HG03175 (cell line): ENCODE measurements at regions not wholly inside any gene's neighbourhood (a gene's known extent, or its start where the extent isn't known, plus 50 kb on each side); places are given as distances from the start of the nearest gene placed in this dataset.
"Not testable (repeated sequence)": the region's sequence is repeated elsewhere in the genome, so short reads cannot be mapped to it uniquely, and the experiment has no call there.

Experiments
- ATAC-seq: cut with Tn5 transposase; IDR thresholded peaks from one replicate; pipeline ENCODE4 v1.9.1; 2021; ENCODE audit warnings: mild to moderate bottlenecking, moderate library complexity; ENCODE audit not compliant: unreplicated experiment

DNA sequence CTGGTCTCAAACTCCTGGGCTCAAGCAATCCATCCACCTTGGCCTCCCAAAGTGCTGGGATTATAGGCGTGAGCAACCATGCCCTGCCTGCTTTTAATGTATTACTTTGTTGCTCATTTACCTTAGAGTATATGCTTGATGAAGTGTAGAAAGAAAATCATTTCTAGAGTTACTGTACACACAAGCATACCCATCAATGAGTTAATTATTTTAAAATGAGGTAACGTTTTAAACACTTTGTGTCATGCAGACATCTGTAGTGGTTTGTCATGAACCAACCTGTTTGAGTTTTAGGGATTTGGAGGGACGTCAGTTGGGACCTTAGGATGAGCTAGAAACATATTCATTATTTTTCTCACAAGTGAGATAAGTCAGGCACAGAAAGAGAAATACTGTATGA lies 332.4 kb upstream of the IGF1R start:
- no peak for ATAC-seq

DNA sequence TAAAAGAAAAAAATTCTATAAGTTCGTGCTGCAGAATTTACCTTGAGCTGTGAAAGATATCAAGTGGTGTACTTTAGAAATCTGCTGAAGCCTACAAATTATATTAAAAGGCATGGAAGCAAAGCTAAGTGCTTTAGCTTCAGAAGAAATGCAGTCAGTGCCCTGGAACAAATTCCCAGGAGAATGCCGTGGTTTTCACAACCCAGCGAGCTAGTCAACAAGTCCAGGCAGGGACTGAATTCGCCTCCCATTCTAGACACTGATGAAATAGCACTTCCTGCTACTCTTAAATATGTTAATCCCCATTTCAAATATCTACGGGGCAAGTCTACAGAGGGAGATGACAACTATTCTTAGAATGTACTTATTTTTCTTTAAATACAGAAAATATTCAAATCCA lies 326.4 kb upstream of the IGF1R start:
- no peak for ATAC-seq

DNA sequence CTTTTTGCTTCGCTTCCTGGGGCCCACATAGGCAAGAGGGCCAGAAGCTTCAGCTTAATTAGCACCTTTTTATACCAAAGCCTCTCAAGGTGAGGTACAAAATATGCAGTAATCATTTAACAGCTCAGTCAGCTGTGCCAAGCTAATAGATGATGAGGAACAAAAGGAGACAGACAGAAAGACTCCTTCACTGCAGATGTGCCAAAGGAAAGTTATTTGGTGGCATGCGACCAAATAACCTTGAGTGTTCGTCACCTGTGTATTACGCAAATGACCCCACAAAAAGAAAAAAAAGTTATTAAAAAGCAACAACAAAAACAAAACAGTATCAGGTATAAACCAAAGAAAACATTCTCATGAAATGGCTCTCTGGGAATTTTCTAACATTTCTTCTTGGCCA lies 325.8 kb upstream of the IGF1R start:
- no peak for ATAC-seq

DNA sequence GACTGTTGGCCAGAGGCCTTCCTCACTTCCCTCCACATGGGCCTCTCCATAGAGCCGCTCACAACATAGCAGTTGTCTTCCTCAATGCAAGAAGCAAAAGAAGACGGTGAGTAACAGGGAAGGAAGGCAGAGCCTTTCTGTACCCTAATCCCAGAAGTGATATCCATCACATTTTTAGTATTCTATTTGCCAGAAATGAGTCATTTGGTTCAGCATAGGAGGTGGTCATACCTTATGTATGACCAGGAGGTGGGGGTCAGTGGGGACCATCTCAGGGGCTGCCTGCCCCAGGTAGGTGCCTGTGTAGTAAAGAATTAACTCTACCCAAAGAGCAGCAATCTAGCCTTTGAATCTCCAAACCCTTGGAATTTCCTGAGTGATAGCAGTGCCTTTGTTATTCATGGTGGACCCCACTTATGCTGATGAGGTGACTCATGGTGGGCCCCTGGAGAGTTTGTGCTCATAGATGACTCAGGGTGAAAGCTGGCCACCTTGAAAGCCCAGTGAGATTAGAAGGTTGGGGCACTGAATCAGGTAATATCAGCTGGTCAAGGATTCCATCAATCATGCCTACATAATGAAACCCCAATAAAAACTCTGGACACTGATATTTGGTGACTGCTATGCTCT lies 323.9 kb upstream of the IGF1R start:
- ATAC-seq, result no peak

DNA sequence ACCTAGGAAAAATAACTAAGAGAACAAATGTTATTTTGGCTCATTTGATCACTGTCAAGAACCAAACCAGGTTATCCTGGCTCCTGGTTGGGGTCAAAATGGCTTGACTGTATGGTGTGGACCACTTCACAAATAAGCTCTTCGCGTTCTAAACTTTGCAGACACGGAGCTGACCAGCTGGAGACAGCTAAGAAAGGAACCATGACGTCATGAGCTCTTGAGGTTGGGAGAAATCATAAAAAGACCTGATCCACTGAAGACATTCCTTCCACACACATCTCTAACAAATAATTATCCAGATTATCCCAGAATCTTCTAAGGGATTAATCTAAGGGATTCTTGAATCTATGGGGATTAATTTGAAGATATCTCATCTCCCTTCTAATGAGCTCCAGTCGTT lies 321.5 kb upstream of the IGF1R start:
- no peak for ATAC-seq

DNA sequence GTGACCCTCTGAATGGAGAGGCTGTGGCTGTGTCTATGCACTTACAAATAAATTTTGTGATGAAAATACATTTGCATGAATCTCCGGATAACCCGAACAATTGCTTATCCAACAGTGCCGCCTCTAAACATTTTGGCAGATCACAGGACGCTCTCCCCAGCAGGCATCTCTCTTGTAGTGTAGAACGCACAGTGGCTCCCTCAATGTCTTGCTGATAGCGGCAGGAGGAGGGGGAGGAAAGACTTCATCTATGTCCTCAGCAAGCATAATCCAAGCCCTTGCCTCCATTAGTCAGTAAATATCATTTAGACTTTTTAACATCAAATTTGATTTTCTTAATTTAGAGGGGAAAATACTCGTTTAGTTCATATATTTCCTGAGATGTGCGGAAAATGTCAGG lies 318.1 kb upstream of the IGF1R start:
- no peak for ATAC-seq

DNA sequence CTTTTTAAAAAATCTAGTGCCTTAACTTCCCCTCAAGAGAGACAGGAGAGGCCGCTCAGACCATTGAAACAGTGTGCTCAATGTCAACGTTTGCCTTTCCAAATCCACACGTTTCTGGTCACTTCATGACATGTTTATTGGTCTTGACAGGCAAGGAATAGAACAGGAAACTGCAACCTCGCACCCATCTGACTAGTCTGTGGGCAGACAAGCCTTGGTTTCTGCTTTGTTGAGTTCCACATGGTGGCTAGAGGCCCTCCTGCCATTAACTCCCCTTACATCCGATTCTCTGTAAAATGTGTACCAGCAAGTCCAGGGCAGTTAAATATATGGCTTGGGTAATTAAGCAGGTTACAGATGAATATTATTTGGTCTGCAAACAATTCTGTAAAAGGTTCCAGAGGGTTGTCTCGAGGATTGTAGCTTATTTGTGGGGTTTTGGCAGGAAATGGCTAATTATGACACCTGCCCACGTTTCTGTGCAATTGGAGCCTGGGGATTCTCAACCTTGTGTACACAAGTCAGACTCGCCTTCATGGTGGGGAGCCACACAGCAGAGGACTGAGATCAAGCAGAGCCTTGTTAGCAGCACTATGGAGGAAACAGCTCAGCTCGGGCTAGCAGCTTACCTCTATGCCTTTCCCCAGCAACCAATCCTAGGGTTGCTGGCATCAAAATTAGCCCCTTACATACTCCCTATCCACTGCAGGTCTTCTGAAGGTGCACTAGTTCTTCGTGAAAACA lies 317.5 kb upstream of the IGF1R start:
- ATAC-seq, result no peak

DNA sequence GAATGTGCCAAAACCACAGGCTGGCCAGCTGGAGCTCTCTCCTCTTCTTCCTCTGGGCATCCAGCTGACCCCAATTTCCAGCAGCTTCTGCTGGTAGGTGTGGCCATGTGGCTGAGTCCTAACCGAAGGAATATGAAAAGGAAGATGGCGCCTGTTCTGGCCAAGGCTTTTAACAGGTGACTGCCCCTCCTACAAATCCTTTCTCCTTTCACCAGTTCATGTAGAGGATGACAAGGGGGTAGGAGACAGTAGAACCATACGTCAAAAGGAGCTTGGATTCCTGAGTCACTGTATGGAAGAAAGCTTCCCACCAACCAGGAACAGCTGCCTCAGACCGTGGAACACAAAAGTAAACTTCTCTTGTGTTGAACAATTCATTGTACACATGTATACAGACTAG lies 316.7 kb upstream of the IGF1R start:
- no peak for ATAC-seq

DNA sequence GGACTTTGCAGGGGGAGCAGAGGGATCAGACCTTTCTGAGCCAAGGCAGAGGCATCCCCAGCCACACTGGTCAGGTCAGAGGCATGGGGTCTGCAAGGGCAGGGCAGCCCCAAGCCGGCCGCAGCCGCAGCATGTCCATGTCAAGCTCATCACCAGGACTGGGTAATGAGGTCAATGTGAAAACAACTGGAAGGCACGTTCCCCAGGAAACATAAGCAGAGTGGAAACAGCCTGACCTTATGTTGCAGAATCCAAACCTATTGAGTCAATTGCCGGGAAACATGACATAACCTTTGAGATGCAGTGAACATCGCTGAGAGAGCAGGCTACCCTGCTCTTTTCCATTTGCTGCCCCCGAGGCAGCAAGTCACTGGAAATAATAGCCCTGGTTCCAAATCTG lies 315.1 kb upstream of the IGF1R start:
- no peak for ATAC-seq

DNA sequence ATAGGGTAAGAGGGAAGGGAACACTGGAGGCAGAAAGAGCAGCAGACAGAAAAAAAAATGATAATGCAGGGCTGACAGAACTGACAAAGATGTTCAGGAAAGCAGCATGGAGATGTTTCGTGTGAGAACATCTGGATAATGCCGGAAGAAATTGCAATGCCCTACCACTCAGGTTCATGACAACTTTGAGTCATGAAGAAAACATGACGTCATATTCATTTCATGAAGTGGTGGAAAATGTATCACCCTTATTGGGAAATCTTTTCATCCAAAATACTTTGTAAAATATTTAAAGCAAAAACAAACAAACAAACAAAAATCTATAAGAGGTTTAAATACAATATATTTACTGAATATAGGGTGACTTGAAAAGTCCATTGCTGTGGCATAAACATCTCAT lies 305.4 kb upstream of the IGF1R start:
- ATAC-seq, result no peak

DNA sequence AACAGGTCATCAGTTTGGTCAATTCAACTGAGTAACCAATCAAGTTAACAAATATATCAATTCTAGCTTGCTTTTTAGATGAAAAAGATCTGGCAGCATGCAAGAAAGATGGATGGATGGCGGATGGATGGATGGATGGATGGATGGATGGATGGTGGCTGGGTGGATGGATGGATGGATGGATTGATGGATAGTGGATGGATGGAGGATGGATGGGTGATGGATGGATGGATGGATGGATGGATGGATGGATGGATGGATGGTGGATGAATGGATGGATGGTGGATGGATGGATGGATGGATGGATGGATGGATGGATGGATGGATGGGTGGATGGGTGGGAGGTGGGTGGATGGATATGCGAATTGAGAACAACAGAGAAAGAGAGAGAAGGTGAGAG lies 303.7 kb upstream of the IGF1R start:
- ATAC-seq, result no peak

GRCh38 chr15:98347001-98347400 lies 301.3 kb upstream of the IGF1R start:
- no peak for ATAC-seq

DNA sequence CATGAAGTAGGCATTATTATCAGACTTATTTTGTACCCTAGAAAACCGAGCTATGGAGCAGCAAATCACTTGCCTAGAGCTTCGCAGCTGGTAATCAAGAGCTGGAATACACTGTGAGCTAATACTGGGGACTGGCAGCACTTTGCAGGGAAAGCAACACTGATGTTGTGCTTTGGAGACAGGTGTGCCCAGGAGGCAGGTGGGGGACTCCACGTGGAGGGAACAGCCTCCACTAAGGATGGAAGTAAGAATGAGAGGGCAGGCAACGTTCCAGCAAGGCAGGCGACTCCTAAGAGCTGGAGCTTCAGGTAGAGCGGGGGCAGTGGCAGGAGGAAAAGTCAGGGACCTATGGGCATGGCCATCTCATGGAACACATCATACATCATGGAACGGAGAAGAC lies 300.5 kb upstream of the IGF1R start:
- ATAC-seq, result no peak

DNA sequence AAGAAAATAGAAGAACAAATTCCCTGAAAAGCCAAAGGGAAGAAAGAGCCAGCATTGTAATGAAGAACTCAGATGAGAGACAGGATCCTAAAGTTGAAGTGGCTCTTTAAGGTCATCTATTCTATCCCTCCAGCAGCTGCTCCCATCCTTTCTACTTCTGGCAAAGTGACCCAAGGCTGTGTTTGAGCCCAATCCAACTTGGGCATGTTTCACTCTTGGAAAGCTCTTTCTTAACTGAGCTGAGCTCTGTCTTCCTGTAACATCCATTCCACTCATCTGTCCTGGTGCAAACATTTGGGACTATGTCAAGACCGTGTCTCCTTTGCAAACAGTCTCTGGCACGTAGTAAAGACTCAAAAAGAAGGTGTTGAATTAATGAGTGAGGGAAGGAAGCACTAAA lies 298.1 kb upstream of the IGF1R start:
- ATAC-seq, result no peak

DNA sequence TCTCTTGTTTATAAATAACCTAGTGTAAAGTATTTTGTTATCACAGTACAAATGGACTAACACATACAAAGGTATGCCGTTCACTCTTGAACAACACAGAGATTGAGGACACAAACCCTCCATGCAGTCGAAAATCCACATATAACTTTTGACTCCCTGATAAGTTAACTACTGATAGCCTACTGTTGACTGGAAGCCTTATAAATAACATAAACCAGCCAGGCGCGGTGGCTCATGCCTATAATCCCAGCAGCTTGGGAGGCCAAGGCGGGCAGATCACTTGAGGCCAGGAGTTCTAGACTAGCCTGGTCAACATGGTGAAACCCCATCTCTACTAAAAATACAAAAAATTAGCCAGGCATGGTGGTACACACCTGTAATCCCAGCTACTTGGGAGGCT lies 290.1 kb upstream of the IGF1R start:
- ATAC-seq, result not testable (repeated sequence)

GRCh38 chr15:98358971-98359370 lies 289.4 kb upstream of the IGF1R start:
- ATAC-seq, result no peak

DNA sequence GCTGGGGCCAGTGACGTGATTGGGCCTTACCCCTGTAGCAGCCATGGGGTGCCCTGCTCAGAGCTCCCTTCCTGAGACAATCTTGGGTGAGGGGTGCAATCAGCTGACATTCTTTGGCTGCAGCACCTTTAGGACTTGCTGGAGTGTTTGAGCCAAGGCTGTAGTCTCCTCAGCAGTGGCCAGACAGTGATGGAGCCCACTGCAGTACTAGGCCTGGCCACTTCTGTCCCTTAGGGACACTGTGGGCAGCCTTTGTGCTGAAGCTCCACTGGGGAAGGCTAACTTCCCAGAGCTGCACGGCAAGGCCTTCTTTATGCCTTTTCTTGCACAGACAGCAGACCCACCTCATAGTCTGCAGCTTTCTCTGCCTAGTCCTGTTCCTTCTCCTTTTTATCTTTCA lies 284.9 kb upstream of the IGF1R start:
- no peak for ATAC-seq

DNA sequence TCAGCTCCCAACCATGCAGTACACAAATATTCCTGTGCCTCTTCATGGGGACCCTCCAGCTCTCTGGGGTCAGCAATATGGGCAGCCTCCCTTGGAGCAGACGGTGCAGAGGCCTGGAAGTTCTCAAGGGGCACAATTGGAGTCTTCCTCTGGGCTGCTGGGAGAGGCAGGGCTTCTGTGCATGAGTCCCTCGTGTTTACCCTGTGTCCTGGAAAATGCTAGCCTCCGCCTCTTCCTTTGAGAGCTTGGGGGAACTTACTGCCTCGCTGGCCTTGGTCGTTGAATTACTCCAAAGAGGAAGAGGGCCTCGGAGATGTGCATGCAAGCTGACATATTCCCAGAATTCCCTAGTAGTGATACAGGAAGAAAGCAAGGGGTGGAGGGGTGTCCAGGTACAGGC lies 284.4 kb upstream of the IGF1R start:
- ATAC-seq, result no peak

- no peak for ATAC-seq
These were observed 279.1 kb upstream of the IGF1R start for GRCh38 chr15:98369081-98369716.

DNA sequence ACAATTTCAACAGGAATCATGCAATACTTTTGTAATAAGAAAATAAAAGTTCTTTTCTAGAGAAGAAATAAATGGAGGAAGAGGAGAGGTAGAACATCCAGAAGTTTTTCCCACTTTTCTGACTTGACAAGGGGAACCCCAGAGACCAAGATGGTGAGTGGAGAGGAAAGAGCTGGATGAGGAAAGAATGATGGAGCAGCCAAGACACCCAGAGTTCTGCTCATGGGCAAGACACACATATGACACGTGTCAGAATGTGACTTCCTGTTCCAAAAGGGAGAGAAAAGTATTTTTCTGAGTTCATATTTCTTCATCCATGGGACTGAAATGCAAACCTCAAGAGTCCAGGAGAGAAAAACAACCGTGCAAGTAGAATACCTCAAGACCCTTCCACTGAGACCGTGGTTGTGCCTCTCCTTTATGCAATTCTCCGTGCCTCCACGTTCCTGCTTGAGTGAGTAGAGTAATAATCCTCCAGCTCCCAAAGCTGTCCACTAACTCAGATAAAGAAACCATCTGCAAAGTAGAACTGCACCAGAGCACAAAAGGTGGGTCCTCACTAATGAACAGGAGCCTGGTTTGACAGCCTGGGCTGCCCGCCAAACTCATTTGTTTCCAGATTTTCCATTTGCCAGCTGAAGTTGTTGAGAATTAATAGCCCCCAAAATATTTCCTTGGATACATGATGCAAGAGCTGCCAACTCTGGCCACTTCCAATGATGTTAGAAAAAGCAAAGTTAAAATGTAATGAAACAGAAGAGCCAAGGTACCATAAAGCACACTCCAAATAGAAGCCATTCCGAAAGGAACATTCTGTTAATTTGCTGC lies 272.6 kb upstream of the IGF1R start:
- ATAC-seq, result no peak

DNA sequence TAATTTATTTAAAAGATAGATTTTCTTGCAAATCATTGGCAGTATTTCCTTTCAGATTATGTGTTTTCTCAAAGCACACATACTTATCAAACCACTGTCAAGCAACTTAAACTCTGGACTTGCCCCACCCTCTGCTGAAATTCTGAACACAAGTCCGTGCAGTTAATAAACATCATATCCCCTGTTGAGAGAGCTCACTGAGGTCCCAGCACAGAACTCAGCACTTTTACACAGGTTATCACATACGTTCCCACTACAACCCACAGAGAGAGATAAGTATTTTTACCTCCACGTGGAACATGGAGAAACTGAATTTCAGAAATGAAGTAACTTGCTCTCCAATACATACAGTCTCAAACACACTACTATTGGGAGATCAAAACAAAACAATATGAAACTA lies 267.6 kb upstream of the IGF1R start:
- no peak for ATAC-seq

GRCh38 chr15:98381446-98381845 lies 266.9 kb upstream of the IGF1R start:
- ATAC-seq, result no peak
